ENCODE measurements at regions not wholly inside any gene's neighbourhood (a gene's known extent, or its start where the extent isn't known, plus 50 kb on each side); places are given as distances from the start of the nearest gene placed in this dataset.

DNA sequence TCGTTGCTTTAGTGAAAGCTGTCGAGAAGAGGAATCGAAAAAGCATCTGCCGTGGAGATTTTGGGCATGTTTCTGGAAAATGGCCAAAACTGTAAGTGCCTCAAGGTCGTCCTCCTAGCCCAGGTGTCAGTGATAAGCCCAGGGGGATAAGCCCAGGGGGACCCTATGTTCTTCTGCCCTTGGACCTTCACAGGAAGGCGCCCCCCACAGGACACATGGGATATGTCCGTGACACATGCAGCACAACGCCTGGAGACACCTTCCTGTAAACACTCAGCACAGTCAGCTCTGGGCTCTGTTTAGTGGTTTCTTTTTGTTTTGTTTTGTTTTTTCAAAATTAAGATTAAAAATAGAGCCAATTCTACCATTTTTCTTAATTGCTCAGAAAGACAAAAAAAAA is 272.7 kb downstream of the KLF6 start:
- H3K27me3 Mint-ChIP-seq (ENCODE audit: low read depth), result no peaks in the 10 kb centered on the region
- no peak overlapping the region for H3K4me3 Mint-ChIP-seq
- H3K9me3 Mint-ChIP-seq, result peaks cover 12% of the 10 kb centered on the region
- TF ChIP-seq, protein P1, sequence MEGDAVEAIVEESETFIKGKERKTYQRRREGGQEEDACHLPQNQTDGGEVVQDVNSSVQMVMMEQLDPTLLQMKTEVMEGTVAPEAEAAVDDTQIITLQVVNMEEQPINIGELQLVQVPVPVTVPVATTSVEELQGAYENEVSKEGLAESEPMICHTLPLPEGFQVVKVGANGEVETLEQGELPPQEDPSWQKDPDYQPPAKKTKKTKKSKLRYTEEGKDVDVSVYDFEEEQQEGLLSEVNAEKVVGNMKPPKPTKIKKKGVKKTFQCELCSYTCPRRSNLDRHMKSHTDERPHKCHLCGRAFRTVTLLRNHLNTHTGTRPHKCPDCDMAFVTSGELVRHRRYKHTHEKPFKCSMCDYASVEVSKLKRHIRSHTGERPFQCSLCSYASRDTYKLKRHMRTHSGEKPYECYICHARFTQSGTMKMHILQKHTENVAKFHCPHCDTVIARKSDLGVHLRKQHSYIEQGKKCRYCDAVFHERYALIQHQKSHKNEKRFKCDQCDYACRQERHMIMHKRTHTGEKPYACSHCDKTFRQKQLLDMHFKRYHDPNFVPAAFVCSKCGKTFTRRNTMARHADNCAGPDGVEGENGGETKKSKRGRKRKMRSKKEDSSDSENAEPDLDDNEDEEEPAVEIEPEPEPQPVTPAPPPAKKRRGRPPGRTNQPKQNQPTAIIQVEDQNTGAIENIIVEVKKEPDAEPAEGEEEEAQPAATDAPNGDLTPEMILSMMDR (IDR thresholded peaks at IDR 0.05; ENCODE audit: unreplicated experiment in 3 of 3), result no peak
- H3K27ac Mint-ChIP-seq, result no peak overlapping the region
- H3K4me1 Mint-ChIP-seq, result peaks cover 5% of the 10 kb centered on the region
- peaks cover 4% of the 10 kb centered on the region for H3K36me3 Mint-ChIP-seq (ENCODE audit: low read depth)

DNA sequence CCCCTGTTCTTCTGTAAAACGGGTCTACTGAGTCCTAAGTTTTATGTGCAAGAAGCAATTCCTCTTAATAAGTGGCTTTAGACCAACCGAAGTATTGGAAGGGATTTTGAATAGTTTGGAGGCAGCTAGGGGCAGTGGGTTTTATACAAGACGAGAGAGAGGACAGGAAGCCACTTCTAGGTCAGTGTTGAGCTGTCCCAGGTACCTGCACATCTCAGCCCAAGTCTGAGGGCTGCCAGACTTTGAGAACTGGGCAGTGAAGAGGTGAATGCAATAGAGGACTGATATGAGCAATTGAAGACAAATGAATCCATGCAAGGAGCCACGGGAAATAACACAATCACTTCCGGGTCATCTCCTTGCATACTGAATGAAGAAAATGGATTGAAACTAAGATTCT is 273.5 kb downstream of the KLF6 start:
- H3K27me3 Mint-ChIP-seq (ENCODE audit: low read depth), result no peaks in the 10 kb centered on the region
- H3K4me1 Mint-ChIP-seq, result peaks cover 1% of the 10 kb centered on the region
- H3K4me3 Mint-ChIP-seq, result no peak overlapping the region
- peaks cover under 1% of the 10 kb centered on the region for H3K36me3 Mint-ChIP-seq (ENCODE audit: low read depth)
- H3K27ac Mint-ChIP-seq, result no peak overlapping the region
- H3K9me3 Mint-ChIP-seq, result peaks cover 8% of the 10 kb centered on the region
- TF ChIP-seq, protein P1 (IDR thresholded peaks at IDR 0.05; ENCODE audit: unreplicated experiment in 3 of 3), result no peak

DNA sequence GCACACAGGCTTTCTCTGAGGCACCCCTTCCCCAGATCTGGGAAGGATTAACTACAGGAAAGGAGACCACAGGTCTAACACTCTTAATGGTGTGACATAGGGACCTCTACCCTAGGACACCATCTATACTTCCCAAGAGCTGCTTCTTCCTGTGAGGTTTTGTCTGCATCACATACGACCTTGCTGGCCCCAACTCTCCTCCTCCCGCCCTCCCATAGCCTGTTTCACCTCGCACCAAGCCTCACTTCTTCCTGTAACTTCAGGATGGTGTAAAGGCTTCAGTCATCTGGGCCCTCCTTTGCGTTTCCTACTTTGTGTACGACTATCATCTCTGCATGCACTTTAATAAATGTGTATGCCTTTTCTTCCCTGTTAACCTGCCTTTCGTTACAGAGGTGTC is 274.3 kb downstream of the KLF6 start:
- H3K4me1 Mint-ChIP-seq, result no peaks in the 10 kb centered on the region
- H3K4me3 Mint-ChIP-seq, result no peak overlapping the region
- H3K36me3 Mint-ChIP-seq (ENCODE audit: low read depth), result no peaks in the 10 kb centered on the region
- H3K27me3 Mint-ChIP-seq (ENCODE audit: low read depth), result no peaks in the 10 kb centered on the region
- TF ChIP-seq, protein P1 (IDR thresholded peaks at IDR 0.05; ENCODE audit: unreplicated experiment in 3 of 3), result no peak
- H3K27ac Mint-ChIP-seq, result no peak overlapping the region
- peaks cover 8% of the 10 kb centered on the region for H3K9me3 Mint-ChIP-seq

DNA sequence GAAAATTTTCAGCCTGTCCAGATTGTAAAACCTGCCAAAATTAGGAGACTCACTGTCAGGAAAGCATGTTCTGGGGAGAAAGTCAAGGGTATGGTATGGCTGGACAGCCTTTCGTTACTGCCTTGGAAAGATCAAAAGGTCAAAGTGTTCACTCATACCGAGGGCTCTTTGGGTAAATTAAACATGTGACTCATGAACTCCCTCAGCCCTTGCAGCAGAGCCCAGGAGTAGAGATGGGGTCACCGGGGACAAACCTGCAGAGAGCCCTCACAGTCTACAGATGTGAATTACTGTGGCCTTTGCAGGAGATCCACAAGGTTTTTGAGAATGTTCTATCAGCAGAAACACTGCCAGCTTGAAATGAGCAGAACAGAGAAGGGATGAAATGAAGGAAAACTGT is 275.7 kb downstream of the KLF6 start:
- H3K4me3 Mint-ChIP-seq, result no peak overlapping the region
- H3K27me3 Mint-ChIP-seq (ENCODE audit: low read depth), result no peaks in the 10 kb centered on the region
- no peaks in the 10 kb centered on the region for H3K36me3 Mint-ChIP-seq (ENCODE audit: low read depth)
- TF ChIP-seq, protein P1 (IDR thresholded peaks at IDR 0.05; ENCODE audit: unreplicated experiment in 3 of 3), result no peak
- H3K27ac Mint-ChIP-seq, result no peak overlapping the region
- H3K4me1 Mint-ChIP-seq, result no peaks in the 10 kb centered on the region
- peaks cover 8% of the 10 kb centered on the region for H3K9me3 Mint-ChIP-seq

DNA sequence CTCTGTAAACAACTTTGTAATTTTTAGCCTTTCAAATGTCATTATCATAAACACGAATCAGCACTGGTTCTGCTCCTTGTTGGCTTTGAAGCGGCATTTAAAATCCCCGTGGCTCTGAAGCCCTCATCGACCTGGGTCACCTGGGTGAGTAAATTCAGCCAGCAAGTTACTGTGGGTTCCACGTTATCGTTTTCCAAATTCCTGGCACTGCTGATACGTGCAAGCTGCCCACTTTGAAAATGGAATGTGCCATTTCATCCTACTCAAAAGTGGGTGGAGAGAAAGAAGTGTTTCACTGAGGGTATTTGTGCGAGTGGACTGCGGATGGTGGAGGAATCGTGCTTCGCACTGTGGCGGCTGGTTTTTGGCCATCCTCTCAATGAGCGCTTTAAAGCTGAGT is 281.7 kb downstream of the KLF6 start:
- Mint-ChIP-seq H3K36me3 (ENCODE audit: low read depth) (no peaks in the 10 kb centered on the region), H3K27ac (no peak overlapping the region), H3K4me1 (peaks cover 6% of the 10 kb centered on the region), H3K4me3 (no peak overlapping the region), H3K27me3 (ENCODE audit: low read depth) (no peaks in the 10 kb centered on the region), H3K9me3 (no peaks in the 10 kb centered on the region)
- TF ChIP-seq, protein P1 (IDR thresholded peaks at IDR 0.05; ENCODE audit: unreplicated experiment in 3 of 3), result no peak

DNA sequence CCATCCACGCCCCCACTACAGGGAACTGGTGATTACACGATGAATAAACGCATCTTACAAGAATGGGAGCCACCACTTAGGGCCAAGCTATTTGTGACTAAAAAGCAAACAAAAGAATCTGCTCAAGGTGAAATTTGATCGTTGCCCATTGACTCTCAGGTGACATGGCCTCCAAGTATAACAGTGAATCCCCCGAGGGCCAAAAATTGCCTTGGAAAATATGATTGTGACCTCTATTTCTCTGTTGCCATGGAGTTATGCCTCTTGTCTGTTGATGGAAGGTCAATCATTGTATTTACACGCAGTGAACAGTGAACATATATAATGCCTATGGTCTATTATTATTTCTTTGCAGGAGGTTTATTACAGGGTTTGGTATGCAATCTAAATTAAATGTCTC is 282.3 kb downstream of the KLF6 start:
- H3K27me3 Mint-ChIP-seq (ENCODE audit: low read depth), result no peaks in the 10 kb centered on the region
- no peaks in the 10 kb centered on the region for H3K9me3 Mint-ChIP-seq
- no peak overlapping the region for H3K27ac Mint-ChIP-seq
- TF ChIP-seq, protein P1 (IDR thresholded peaks at IDR 0.05; ENCODE audit: unreplicated experiment in 3 of 3), result no peak
- H3K4me3 Mint-ChIP-seq, result no peak overlapping the region
- no peaks in the 10 kb centered on the region for H3K36me3 Mint-ChIP-seq (ENCODE audit: low read depth)
- H3K4me1 Mint-ChIP-seq, result peaks cover 6% of the 10 kb centered on the region
